Medulla oblongata (tissue), 1 donor: ENCODE measurements at regions not wholly inside any gene's neighbourhood (a gene's known extent, or its start where the extent isn't known, plus 50 kb on each side); places are given as distances from the start of the nearest gene placed in this dataset.

Experiments
- DNase-seq: peaks from one replicate; pipeline ENCODE4 v3.0.0-alpha.2; 2015; ENCODE audit errors: extremely low spot score

DNA sequence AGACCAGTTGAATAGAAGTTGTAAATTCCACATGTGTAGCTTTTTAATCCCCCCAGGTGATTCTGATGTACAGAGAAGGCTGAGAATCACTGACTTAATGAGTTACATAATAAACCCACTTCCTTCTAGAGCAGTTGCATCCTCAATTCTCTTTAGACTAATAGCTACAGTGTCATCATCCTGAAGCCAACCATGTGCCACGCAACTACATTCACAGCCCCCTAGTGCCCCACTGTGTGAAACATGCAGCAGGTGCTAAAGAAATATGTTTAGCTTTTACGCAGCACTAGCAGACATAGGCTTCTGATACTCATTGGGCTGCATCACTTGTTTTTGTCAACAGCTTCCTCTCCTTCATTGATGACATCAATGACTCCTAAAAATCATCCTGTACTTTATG lies 1168.3 kb downstream of the BCL11B start:
- no peak for DNase-seq

DNA sequence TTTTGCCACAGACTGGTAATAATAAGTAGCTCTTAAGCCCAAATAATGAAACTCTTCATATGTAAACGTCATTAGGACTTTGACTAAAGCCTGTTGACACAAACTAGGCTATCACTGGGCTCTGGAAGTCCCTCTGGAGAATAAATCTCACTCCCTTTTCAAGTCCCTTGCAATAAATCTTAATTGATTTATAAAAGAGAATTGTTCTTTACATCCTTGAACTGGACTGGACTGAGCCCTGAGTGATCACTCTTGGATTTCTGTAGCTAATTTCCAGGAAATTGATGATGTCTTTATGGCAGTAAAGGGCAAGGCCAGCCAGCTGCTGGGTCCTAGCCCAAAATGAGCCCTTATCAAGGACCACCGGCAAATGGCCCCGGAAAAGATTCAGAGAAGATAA lies 1162.7 kb downstream of the BCL11B start:
- no peak for DNase-seq

DNA sequence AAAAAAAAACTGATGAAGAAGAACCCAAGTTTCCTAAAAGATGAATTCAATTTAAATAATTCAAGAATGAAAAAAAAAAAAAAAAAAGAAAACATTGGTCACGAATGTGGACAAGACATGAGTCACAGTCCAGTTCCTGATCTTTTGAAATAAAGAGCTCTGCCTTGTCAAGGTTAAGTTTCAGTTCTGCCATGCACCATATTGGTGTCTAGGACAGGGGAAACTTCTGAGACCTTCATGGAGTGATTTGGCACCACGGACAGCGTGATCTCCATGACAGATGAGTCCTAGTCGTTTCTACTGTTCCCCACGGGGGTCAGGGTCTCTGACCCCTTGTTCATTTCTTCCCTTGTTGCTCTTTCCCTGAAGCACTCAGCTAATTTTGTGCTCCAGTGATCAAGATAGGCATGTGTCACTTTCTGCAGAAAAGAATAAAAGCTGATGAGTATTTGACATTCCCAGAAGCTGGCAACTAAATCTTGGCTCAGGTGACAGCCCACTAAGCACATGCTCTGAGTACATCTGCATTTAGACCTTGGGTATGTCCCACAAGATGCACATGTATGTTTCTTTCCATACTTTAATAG lies 1159.7 kb downstream of the BCL11B start:
- DNase-seq = no peak

DNA sequence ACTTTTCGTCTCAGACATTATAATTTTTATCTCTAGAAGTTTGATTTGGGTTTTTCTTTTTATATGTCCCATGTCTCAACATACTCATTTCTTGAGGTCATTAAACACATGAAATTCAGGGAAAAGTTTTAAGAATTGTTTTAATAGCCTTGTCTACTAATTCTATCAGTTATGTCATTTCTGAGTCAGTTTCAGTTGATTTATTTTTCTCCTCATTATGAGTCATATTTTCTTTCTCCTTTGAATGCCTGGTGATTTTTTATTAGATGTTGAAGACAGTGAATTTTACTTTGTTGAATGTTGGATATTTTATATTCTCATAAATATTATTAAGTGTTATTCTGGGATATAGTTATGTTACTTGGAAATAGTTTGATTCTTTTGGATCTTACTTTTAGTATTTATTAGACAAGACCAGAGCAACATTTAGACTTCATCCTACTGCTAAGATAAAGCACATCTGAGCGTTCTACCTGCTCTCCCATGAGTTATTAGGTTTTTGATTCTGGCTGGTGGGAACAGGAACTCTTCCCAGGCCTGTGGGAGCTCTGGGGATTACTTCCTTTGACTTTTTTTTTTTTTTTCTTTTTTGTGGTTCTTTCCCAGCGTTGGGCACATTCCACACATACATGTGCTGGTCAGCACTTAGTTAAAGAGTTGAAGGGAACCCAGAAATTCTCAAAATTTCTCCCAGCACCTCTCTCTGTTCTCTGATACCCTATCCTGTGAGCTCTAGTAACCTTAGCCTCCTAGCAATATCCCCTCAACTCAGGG lies 1157.7 kb downstream of the BCL11B start:
- DNase-seq = no peak

DNA sequence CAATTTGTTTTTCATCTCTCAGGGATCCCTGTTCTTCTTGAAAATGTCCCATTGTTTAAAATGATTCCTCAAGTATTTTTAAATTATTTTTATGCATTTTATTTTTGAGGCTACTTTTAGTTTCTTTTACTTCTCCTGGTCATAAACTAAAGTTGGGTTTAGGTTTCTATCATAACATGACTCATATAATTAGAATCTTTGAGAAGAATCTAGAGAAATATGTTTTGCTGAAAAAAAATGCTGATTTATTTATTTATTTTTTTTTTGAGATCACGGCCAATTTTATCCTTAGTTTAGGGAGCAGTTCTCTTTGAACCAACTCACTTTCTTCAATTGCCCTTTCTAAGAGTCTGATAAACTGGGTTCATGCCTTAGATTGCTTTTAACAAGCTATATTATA lies 1157.1 kb downstream of the BCL11B start:
- no peak for DNase-seq

DNA sequence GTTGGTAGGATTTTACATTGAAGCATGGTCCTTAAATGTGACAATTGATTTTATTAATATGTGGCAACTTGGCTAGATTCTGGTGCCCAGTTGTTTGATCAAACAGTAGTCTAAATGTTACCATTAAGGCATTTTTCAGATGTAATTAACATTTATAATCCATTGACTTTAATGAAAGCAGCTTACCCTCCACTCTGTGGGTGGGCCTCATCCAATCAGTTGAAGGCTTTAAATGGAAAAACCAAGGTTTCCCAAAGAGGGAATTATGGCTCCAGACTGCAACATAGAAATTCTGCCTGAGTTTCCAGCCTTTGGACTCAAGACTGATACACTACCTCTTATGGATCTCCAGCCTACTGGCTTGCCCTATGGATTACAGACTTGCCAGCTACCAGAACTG lies 1153.2 kb downstream of the BCL11B start:
- no peak for DNase-seq

DNA sequence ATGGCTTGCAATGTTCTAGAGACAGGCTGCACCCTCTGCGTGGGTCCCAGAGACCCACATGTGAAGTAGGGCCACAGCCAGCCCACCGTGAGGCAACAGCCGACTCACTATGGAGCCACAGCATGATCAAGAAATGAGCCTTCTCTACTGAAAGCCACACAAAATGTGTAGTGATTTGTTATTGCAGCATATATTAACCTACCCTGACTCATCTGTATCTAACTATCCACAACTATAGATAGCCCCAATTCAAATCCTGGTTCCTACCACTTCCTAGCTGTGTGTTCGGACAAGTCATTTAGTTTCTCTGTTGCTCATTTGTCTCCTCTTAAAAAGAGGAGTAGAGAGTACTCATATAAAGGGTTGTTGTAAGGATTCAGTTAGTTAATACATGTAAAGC lies 1152.3 kb downstream of the BCL11B start:
- DNase-seq = no peak

DNA sequence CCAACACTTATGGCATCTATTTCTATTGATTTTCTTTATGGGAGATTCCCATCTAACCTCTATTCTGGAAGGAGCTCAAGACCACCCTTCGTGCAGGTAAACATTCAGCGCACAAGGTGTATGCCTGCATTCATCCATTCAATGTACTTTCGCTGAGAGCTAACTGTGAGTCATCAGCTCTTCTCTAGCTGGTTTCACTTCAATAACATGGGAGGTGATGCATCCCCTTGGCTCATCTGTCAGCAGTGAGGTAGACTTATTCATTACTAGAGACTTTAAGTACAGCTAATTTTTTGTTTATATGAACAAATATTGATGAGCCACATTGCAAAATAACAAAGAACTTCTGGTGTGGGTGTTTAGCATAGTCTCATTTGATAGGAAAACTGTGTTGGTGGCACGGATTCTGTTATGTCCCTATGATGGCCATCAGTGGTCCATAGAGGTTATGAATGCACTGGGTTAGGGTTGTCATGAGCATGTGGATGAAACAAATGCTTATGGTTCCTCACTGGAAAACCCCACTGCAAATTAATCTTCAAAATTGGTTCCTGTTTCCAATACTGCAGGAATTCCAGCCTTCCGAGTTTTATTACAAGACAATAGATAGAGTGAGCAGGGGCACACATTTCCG lies 1151.0 kb downstream of the BCL11B start:
- no peak for DNase-seq

DNA sequence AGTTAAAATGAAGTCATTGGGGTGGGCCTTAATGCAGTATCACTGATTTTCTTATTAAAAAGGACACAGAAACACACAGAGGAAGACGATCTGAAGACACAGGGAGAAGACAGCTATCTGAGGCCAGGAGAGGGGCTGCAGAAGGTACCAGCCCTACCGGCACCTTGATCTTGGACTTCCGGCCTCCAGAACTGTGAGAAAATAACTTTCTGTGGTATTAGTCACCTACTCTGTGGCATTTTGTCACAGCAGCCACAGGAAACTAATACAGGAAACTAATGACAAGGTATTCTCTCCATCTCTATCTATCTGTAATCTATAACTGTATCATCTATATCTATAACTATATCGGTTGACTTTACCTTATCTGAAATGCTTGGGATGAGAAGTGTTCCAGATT lies 1149.5 kb downstream of the BCL11B start:
- DNase-seq = no peak

DNA sequence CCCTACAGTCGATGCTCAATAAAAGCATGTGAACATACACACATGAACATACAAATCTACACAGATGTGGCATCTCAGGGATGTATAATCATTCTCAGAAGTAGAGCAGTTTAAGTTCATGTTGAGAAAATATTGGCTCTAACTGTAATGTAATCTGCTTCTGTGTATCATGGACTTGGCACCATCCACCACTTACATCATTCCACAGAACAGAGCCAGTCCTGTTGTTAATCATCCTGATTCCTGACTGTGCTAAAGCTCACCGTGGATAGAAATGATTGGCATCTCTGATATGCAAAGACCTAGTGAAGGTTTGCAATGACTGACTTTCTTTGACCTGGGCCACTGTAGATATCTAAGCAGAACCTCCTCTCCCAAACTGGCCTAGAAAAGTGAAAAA lies 1141.3 kb downstream of the BCL11B start:
- DNase-seq = no peak

DNA sequence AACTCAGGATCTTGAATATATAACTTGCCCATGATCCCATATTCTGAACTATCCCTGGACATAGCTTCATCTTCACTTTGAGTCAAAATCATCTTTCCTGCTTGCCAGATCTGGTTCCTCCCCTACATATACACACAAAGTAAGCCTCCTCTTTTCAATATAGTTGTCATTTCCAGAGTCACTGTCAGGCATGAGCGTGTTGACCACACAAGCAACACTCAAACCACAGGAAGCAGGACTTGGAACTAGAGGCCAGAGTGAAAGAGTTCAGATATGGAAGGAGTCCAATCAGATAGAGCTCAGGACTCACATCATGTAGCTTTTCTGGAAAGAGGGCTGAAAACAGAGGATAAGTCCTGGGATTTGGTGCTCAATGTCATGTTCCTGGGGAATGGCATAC lies 1140.6 kb downstream of the BCL11B start:
- DNase-seq = no peak

DNA sequence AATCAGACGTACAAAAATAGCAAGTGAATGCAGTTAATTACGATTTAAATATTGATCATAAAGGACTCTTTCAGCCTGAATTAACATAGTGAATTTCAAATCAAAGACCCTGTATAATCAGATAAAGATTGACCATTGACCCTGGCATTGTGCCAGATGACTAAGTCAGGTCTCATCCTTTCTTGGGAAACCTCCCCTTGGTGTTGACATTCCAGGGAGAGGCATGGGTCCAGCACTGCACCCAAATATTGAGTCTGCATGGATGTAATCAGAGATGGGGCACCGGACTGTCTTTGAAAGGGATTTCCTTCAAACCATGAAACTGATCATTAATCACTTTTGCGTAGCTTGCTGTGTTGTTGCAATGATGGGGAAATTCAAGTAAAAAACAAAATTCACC lies 1138.2 kb downstream of the BCL11B start:
- no peak for DNase-seq

DNA sequence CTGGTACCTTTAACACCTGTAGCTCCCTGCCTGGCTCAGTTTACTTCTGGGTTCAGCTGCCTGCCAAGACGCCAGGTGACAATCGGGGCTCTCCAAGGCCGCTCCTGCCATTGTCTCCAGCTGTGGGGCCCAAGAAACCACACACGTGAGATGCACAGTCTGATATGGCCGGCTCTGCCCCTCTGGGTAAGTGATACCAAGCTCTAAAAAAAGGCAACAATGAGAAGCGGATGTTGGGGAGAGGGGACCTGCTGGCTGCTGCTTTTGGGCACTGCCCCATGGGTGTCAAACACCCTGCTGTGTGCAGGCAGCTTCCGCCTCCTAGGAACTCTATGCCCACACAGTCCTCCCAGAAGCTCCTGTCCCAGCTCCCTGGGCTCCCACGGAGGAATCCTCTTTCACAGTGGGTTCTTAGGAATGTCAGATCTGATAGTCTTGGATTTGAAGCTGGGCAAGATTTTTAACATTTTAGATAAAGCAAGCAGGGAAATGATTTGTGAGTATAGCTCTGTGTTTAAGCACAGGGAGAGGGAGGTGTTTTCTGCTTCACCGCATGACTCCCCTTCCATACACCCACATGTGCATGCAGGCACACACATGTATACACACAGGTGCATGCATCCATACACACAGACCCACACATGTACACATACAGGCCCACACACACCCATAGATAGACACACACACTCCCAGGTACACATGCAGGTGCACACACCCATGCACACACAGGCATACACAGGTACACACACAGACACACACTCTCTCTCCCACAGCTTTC lies 1135.8 kb downstream of the BCL11B start:
- no peak for DNase-seq

DNA sequence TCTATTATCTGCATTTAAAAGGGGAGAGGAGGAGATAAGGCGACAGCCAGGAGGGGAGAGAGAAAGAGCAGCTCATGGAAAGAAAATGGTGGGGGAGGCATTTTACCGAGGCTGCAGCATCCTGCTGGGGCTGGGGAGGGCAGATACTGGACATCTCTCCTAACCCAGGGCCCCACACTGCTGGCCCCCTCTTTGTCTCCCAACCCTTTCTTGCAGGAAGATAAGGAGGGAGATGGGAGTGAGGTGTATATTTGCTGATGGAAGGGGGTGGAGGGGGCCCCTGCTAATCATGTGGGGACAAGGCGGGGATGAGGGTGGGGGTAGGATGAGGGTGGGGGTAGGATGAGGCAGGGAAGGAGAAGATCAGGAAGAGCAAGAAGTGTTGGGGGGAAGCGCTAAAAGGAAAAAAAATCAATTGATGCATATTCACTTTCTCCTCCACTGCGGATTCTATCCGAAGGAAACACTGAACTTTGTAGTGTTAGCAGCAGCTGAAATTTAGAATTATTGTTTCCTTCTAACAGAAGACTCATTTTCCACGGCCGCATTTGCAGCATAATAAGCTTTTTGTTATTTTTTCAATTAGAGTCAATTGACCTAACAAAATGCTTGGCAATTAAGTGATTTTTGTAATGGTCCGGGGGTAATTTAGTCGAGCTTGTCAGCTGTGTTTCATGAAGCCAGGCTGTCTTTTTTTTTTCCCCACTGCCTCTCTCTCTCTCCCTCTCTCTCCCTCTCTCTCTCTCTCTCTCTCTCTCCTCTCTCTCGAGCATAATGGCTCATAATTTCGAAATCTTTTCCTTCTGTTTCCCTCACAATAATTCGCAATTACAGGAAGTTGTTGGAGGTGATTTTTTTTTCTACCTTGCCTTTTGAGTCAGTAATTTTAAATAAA lies 1134.6 kb downstream of the BCL11B start:
- peak; percentile 54 for DNase-seq

DNA sequence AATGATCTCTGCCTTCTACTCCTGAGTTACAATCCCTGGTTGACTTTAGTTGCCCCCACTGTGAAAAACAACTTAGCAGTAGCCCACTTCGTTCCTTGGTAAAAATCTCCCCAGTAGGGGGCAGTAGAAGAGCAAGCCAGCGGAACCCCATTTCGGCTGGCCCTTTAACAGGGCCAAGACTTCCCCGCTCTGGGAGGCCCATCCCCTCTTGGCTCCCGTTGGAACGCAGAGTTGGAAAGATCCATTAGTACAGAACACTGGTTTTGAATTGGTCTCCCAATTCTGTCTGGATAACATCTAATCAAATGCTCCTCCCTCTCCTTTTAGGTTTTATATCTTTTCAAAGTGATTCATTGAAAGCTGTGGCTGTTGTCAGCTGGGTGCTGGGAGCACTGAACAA lies 1133.3 kb downstream of the BCL11B start:
- peak; percentile 38 for DNase-seq

DNA sequence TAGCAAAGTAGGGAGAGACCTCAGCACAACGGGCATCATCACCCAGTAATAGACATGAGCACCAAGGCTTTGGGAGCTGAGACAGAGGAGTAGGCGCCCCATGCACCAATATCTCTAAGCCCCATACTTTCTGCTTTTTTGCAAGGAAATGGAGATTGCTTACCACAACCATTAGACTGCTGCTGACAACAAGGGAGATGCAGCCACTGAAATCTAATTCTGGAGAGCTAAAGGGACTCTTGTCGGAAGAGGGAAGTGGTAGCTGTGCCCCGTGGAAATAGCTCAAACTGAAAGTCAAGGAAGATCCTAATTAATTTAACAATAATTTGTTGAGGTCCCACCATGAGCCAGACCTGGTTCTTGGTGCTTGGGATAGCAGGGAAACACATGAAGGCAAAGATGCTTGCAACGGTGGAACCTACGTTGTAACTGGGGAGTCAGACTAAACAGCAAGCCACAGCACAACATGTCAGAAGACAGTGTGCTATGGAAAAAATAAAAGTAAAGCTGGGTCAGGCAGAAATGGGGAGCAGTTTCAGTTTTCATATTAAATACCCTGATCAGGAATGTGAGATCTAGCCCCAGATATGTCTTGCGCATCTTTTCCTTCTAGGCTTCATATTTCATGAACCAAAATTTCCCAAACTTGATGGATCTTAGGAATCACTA lies 1131.0 kb downstream of the BCL11B start:
- no peak for DNase-seq

DNA sequence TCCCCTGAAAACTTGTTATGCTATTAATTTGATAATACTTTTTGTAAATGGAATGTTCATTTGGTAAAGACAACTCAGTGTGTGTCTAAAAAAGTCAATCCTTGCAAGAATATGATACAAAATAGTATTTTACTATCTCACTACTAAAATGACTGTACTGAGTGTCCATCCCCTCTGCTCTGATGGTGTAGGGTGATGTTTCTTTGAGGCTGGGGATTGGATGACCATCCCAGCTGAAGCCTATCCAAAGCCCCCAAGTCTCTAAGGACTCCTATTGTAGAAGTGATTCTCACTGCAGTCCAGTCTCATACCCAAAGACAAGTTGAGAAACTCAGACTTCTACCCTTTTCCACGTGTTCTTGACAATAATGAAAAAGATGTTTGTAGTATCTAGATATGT lies 1128.4 kb downstream of the BCL11B start:
- DNase-seq = no peak

DNA sequence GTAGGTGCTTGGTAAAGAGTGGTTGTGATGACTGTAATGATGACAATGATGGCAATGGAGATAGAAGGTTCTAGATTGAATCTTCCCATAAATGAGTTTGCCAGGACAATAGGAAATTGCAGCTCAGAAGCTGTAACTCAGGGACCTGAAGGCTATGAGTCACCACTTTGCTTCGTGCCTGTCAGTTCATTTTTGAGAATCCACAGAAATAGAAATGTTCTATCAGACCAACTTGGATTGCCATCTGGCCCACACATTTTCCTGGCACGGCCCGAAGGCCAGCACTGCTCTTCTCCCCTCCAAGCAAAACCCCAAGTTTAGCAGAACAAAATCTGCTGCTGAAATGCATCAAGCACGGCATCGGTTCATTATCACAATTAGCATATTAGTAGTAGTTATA lies 1127.0 kb downstream of the BCL11B start:
- no peak for DNase-seq

DNA sequence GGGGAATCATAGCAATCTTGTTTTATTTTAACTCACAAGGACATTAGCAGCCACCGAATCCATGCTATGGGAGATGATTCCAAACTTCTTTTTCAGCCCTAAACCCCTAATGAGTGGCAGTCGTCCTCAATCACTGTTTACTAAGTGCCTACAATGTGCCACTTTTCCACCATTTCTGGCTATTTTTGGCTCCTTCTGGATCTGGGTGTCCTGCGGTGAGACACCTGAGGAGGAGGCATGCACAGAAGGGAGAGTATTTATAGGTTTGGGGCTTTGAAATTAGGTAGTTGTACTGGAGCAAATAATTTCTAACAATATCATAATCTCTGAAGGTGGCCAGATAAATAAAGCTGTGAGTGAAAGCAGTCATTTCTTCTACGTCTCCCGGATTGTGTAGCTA lies 1125.6 kb downstream of the BCL11B start:
- DNase-seq = no peak

DNA sequence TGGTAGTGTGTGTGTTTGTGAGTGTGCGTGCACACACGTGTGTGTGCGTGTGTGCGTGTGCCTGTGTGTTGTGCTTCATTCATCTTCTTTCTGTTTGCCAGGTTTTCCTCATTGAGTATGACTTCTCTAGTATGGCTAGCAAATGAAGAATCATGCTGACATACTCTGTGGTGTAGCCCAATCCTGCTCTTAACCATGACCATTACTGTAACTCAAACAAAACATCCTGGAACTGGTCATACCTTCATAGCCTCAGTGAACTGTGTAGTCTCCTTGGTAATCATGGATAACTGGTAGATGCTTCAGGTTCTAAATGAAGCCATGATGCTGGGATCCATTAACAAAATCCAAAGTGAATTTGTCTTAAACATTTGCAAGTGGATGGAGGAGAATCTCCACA lies 1117.7 kb downstream of the BCL11B start:
- DNase-seq = no peak

DNA sequence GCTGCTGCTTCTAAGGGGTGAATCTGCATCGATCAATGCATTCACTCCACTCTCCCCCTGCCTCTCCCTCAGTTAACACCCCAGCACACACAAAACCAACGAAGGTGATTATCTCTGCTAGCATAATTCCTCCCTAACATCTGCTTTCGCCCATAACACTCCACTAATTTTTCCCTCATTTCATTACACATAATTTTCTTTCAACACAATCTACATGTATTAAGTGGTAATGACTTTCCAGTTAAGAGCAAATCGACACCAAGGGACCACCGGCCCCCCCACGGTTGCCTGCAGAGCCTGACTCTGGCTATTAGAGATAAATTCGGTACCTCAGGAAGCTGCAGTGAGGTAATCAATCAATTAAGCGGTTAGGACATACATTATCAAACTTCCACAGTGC lies 1115.6 kb downstream of the BCL11B start:
- DNase-seq = no peak
